Fibroblast of mammary gland (primary cell): ENCODE measurements at regions not wholly inside any gene's neighbourhood (a gene's known extent, or its start where the extent isn't known, plus 50 kb on each side); places are given as distances from the start of the nearest gene placed in this dataset.

Source experiments
- DNase-seq: peaks from one replicate; pipeline ENCODE4 v3.0.0-alpha.2; 2010; ENCODE audit warnings: low read depth
- H3K4me3 ChIP-seq: 2 replicates; pipeline ENCODE4 v1.5.1; 2011; ENCODE audit warnings: low read depth, mild to moderate bottlenecking, low read length, moderate library complexity; ENCODE audit not compliant: control insufficient read depth
- CTCF ChIP-seq: conservative IDR thresholded peaks from 2 replicates; pipeline ENCODE4 v1.5.1; 2011; ENCODE audit warnings: low read depth, low read length, inconsistent platforms; ENCODE audit not compliant: control insufficient read depth, insufficient read depth

GRCh38 chr15:26050984-26051383 lies 187.9 kb upstream of the ATP10A start:
- no peak for DNase-seq
- no peak overlapping the region for H3K4me3 ChIP-seq
- TF ChIP-seq CTCF: no peak

- no peak for TF ChIP-seq CTCF
- no peak for DNase-seq
- no peak overlapping the region for H3K4me3 ChIP-seq
Measured at GRCh38 chr15:26049900-26050657, 187.0 kb upstream of the ATP10A start.

GRCh38 chr15:26048669-26049068 lies 185.5 kb upstream of the ATP10A start:
- no peak for DNase-seq
- no peak overlapping the region for H3K4me3 ChIP-seq
- TF ChIP-seq CTCF: no peak

GRCh38 chr15:26045516-26045915 lies 182.4 kb upstream of the ATP10A start:
- DNase-seq: no peak
- no peak overlapping the region for H3K4me3 ChIP-seq
- TF ChIP-seq CTCF: no peak

GRCh38 chr15:26043018-26043417 lies 179.9 kb upstream of the ATP10A start:
- DNase-seq: no peak
- no peak for TF ChIP-seq CTCF

GRCh38 chr15:26038693-26039092 lies 175.6 kb upstream of the ATP10A start:
- TF ChIP-seq CTCF: no peak
- no peak overlapping the region for H3K4me3 ChIP-seq
- DNase-seq: no peak

More at GRCh38 chr15:26043018-26043417, 179.9 kb upstream of the ATP10A start:
- H3K4me3 ChIP-seq: no peak overlapping the region
